ENCODE measurements at regions not wholly inside any gene's neighbourhood (a gene's known extent, or its start where the extent isn't known, plus 50 kb on each side); places are given as distances from the start of the nearest gene placed in this dataset.

GRCh38 chr12:31868965-31869364 is 90.2 kb upstream of the RESF1 start (continued):
- no peak for TF ChIP-seq TCF12 (IDR thresholded peaks at IDR 0.05; ENCODE audit: low read depth, low read length)
- no peak for TF ChIP-seq SUZ12 (IDR thresholded peaks at IDR 0.05; ENCODE audit: low read length)
- TF ChIP-seq MAX (IDR thresholded peaks at IDR 0.05): no peak
- TF ChIP-seq, protein P1, sequence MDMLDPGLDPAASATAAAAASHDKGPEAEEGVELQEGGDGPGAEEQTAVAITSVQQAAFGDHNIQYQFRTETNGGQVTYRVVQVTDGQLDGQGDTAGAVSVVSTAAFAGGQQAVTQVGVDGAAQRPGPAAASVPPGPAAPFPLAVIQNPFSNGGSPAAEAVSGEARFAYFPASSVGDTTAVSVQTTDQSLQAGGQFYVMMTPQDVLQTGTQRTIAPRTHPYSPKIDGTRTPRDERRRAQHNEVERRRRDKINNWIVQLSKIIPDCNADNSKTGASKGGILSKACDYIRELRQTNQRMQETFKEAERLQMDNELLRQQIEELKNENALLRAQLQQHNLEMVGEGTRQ (IDR thresholded peaks at IDR 0.05; ENCODE audit: low read length): no peak
- TF ChIP-seq CBX8 (IDR thresholded peaks at IDR 0.05; ENCODE audit: borderline replicate concordance, low read depth, low read length): no peak
- TF ChIP-seq MAFK (IDR thresholded peaks at IDR 0.05; ENCODE audit: low read depth, low read length): no peak

All from H1 (cell line).